ENCODE measurements at regions not wholly inside any gene's neighbourhood (a gene's known extent, or its start where the extent isn't known, plus 50 kb on each side); places are given as distances from the start of the nearest gene placed in this dataset.
A peak's percentile ranks its signal among the peaks of the same experiment; 100 is the strongest.

DNA sequence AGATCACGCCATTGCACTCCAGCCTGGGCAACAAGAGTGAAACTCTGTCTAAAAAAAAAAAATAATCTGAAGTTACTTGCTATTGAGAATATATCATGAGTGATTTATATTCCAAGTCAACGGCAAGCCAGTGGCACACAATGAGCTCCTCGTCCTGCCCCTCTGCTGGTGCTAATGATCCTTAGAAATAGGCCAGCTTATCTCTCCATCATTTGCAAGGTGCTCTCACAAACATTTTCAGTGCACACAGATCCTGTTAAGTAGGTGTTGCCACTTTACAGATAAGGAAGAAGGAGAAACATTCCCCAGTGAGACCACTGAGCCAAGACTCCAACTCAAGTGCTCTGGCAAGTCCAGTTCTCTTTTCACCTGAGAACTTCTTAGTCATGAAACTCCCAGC lies 91.3 kb upstream of the GPR45 start:
- no peak for DNase-seq (ENCODE audit: low read depth in 2 of 3, low spot score in 2 of 3)

DNA sequence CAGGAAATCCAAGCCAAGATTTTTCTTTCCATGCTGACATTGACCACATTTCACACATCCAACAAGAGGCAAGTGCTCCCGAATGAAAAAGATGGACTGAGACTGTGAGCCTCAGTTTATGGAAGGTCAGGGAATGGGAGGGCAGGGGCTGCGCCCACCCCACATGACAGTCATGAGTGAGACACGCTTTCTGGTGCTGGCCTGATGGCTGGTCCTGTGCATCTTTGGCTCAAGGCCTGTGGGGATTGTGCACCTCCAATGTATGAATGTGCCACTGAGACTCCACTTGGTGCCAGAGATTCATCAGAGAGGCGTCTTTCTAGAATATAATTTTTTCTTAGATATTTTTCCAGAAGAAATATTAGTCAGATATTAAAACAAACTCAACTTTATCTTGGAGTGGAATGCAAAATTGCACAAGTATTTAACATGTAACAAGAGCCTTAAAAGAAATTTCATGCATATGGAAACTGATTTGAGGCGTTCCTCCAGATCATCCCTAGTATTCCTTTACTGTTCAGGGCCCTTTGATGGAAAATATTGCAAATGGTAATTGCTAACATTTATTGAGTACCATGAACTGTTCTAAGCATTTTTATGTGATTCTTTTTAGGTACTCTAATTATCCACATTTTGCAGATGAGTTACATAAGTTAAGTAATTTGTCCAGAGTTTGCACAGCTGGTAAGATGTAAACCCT lies 87.3 kb upstream of the GPR45 start:
- no peak for DNase-seq (ENCODE audit: low read depth in 2 of 3, low spot score in 2 of 3)

DNA sequence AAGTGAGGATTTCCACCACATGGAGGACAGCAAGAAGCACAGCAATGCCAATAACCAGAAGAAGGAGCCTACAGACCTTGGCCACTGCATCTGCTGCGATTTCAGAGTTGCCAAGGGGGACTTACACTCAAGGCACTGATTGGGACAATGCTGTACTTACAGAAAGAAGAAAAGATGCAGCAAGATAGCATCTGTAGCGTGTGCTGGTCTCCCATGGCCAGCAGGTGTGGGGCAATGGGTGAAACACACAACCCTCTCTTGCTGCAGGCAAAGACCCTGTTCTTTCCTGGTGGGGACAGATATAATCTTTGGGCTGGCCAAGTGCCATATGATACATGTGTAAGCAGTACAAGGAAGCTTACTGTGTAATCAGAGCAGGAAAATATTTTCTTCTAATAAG lies 85.4 kb upstream of the GPR45 start:
- peak in 1 of 3 donors; percentile 12 for DNase-seq (ENCODE audit: low read depth in 2 of 3, low spot score in 2 of 3)

DNA sequence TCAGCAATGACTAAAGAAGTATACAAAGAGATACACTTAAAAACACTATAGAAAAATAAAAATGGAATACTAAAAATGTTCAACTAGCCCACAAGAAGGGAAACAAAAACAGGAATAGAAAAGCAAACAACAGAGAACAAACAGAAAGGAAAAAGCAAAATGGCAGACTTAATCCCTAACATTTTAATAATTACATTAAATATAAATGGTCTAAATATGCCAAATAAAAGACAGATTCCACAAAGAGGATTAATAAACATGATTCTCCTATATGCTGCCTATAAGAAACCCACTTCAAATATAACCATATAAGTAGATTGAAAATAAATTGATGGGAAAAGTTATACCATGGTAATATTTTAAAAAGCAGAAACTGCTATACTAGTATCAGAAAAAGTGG lies 83.5 kb upstream of the GPR45 start:
- no peak for DNase-seq (ENCODE audit: low read depth in 2 of 3, low spot score in 2 of 3)

DNA sequence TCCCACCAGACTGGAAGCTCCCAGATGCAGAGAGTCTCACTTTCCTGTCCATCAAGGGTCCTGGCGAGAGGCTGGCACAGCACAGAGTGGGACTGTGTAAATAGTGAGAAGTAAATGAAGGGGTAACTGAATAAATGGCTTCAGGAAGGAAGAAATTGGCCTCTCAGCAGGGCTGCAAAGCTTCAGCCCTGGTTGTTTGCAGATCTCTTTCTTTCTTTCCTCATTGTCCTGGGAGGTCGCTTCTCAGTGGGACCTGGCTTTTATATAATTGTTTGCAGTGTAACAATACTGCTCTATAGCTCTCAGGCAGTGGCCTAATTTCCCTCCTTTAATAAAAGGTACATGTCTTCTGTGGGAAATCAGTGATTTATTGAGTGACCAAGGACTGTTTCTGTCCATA lies 74.9 kb upstream of the GPR45 start:
- DNase-seq (ENCODE audit: low read depth in 2 of 3, low spot score in 2 of 3) = no peak

DNA sequence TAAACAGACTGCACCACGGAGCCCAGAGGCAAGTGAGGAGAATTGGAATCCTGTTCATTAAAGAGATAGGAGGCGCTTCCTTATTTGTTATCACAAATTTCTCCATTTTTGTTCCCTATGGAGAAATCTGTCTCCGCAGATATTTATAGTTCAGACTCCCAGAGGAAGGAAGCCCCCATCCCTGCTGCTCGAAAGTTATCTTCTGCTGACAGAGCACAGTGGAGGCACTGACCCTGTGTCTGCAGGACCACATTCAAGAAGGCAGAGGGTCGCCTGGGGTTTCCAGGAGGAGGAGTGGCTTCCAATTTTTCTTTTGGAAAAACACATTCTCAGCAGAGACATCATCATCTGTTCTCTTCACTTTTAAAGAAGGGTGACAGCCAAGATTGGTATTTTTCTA lies 73.0 kb upstream of the GPR45 start:
- DNase-seq (ENCODE audit: low read depth in 2 of 3, low spot score in 2 of 3) = no peak

DNA sequence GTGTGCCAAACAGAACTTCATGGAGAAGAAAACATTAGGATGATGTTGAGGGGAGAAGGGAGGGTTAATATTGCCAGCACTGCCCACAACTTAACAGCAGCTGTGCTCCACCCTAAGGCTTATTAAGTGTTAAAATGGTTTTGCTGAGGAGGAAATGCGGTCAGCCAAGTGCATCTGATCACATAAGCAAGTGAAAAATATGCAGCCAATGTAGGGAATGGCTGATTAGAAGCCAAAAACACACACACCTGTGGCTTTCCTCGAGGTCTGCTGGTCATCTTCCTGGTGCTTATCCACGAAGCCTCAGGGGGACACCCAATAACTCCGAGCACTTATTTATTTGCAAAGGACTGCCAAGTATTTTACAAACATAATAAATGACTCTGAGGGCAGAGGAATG lies 66.3 kb upstream of the GPR45 start:
- DNase-seq (ENCODE audit: low read depth in 2 of 3, low spot score in 2 of 3) = peak in 2 of 3 donors; percentile 5 to 27

DNA sequence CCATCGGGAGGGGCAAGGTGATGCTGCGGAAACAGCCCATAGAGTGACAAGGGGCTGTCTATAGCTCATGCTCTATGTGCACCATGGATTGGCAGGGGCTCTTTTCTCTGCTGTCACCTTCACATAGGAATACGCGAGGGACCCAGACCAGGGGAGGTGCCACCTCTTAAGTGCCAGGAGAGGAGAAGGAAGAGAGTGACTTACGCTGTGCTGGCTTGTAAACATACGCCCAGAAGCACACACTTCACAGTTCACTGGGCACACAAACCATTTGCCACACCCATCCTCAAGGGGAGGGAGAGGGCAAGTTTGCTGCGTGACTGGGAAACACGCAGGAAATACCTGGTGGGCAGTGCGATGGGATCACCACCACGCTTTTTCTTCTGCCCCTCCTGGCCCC lies 65.1 kb upstream of the GPR45 start:
- no peak for DNase-seq (ENCODE audit: low read depth in 2 of 3, low spot score in 2 of 3)

DNA sequence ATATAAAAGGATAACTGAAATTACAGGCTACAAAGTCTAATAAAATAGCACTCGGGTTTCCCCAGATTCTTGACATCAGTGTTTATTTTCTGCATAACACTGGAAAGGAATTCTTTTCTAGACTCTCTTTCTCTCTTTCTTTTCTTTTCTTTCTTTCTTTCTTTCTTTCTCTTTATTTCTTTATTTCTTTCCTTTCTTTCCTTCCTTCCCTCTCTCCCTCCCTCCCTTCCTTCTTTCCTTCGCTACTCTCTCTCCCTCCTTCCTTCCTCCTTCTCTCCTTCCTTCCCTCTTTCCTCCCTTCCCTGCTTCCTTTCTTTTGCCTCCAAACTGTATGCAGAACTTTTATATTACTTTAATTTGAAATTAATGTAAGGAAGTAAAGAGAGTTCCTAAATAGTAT lies 64.5 kb upstream of the GPR45 start:
- DNase-seq (ENCODE audit: low read depth in 2 of 3, low spot score in 2 of 3) = no peak

DNA sequence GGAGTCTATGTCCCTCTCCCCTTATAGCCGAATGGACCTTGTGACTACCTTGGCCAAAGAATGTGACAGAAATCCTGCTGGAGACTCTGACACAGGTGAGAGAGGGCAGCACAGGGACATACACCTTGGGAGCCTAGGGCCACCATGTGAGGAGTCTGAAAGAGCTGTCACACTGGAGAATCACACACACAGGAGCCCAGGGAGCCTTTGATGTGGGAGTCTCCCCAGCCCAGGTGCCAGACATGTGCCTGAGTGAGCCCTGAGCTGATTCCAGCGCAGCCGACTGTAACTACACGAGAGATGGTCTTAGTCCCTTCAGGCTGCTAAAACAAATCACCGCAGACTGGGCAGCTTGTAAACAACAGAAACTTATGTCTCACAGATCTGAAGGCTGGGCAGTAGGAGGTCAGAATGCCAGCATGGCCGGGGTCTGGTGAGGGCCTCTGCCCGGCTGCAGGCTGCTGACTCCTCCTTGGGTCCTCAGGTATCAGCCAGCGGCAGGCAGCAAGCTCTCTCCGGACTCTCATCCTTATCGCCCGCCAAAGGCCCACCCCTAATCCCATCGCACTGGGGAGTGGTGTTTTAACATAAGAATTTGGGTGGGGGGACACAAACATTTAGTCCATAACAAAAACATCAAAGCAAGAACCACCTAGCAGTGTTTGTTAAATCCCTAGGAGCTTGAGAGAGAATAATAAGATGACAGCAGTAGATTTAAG lies 63.8 kb upstream of the GPR45 start:
- DNase-seq (ENCODE audit: low read depth in 2 of 3, low spot score in 2 of 3) = no peak

DNA sequence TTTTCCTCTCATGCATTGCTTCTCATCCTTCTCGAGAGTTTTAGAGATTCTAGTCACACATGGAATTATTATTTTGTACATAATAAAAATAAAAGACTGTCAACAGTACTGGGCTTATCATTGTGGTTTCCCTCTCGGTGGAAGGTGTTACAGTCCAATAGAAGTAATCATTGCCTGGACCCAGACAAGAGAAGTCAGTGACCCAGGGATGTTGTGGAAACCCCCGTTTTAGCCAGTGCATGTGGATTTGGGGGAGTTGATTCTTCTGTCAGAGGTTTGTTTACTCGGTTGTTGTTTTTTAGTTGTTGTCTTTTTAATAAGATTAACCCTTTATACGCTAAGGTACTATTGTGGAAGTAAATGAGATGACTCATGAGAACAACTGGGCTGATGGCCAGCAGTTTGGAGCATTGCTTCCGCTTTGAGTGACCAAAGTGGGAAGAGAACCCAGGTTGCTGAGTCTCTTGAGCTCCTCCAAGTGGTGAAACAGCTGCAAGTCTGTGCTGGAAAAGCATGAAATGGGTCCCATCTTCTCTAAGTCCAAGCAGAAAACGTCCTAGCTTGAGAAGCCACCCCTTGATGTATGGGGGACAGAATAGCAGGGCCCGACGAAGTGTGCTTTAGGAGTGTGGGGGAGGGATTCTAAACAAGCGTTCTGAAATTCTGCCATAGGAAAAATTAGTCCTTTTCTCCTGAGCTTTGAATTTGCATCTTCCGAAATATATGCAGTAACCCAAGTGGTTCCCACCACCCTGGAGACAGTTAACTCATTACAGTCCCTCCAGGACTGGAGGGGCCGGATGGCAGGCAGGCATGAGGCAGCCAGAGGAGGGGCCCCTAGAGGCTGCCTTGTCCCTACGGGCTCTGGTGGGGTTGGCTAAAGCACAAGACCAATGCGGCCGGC lies 61.8 kb upstream of the GPR45 start:
- peak in 2 of 3 donors; percentile 40 to 60 for DNase-seq (ENCODE audit: low read depth in 2 of 3, low spot score in 2 of 3)

DNA sequence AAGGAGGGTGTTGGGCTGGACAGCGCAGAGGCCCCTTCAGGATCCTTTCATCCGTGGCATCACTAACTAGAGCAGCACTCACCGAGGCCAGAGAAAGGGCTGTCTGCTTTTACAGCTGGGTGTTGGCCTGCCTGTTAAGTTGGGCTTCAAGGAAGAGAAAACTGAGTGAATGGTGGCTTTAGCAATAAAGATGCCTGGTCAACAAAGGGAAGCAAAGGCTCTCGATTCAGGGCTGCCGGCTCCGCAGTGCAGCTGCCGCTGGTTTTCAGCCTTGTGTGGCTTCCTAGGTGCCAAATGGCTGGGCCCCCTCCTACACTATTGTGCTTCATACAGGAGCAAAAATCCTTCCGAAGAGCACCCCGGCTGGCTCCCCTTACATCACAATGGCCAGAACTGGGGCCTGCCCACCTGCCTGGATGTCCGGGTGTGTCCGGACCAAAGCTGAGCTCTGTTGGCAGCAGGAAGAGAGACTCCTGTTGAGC lies 61.0 kb upstream of the GPR45 start:
- no peak for DNase-seq (ENCODE audit: low read depth in 2 of 3, low spot score in 2 of 3)

DNA sequence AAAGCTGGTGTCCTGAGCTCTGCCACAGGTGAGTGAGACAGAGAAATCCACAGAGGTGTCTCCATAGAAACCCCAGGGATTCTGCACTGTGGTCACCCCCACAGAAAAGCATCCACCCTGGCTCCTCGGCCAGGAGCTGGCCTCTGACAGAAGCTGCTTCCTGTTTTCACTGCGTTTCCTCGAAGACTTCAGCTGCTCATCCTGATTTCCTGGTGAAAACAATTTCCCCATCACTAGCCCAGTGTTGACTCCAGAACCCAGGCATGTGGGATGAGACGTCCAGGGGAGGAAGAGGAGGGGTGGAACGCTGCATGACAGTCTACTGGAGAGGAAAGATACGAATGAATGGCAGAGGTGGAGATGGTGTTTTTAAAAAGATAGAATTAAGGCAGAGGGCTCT lies 60.3 kb upstream of the GPR45 start:
- DNase-seq (ENCODE audit: low read depth in 2 of 3, low spot score in 2 of 3) = no peak

DNA sequence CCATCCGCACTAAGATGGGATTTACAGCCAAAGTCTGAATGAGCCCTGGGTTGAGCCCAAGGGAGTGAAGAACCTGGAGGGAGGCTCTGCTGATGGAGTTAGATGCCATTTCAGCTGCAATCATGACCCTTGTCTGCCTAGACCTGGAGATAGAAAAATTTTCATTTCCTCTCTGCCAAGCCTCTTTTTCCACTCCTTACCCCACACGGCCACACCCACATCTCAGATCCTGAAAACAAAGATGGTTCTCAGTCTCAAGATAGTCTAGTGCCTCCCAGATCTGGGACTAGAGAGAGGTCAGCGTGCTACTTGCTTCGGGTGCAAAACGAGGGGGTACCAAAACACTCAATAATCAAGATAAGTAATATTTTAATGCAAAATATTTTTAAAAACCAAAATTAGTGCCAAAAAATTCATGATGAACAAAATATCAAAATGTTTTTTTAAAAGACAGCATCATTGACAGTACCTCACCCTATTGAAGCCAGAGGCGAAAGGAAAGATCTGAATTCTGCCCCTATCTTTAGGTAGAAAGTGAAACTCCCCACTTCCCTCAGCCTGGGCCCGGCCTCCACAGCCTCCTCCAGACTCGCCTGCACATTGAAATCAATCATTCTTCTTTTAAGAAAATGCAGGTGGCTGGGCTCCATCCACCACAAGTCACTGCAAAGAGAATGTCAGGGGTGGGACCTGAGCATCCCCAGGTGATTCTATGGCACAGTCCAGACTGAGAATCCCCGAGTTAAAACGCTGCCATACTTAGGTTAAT lies 57.8 kb upstream of the GPR45 start:
- no peak for DNase-seq (ENCODE audit: low read depth in 2 of 3, low spot score in 2 of 3)

DNA sequence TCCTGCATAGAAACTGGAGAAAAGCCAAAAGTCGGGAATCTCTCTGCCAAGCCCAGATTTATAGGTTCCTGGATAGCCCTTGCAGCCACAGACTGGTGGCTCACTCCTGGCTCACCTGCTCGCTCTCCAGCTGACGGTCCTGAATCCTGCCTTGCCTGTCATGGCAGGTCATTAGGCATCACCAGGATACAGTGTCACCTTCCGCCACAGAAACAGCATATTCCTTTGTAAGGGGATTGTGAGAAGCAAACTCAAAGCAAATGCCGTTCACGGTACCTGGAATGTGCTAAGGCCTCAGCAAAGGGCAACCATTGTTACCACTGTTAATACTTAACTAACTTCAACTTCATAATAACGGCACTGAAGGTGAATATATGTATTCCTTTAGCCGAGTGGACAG lies 57.1 kb upstream of the GPR45 start:
- DNase-seq (ENCODE audit: low read depth in 2 of 3, low spot score in 2 of 3) = no peak

DNA sequence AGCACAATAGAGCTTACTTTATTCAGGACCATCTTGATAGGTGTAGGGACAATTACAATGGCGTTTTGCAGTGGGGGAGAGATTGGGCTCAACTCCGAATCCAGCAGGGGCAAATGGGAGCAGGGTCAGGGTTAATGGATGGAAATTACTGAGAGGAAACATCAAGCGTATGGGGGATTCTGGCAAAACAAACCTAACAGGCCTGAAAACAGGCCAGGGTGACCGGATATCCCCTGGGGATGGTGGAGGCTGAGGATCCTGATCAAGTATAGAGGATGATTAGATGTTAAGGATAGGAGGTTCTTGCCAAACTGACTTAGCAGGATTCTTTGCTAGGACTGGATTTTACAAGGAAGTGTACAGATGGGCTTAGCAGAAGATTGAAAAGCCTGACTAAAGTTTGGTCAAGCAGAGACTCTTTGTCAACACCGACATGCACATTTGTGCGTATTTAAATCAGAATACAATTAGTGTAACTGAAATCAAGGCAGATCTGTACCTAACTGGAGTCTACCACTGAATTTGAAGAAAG lies 54.5 kb upstream of the GPR45 start:
- no peak for DNase-seq (ENCODE audit: low read depth in 2 of 3, low spot score in 2 of 3)

DNA sequence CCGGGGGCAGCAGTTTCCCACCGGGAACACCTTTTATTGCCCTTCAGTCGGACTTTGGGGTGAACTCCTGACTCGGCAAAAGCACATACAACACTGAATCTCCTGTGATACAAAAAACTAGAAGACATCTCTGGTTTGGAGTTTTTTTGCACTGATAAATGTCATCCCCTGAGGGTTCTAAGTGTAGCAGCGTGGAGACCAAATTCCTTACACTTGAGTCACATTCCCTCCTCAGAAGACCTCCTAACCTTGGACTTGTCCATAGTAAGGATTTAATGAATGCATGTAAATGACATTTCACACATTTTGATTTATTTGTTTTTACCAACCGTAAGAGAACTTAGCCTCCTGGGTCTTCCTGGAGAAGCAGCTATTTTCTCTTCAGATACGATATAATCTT lies 54.0 kb upstream of the GPR45 start:
- no peak for DNase-seq (ENCODE audit: low read depth in 2 of 3, low spot score in 2 of 3)

DNA sequence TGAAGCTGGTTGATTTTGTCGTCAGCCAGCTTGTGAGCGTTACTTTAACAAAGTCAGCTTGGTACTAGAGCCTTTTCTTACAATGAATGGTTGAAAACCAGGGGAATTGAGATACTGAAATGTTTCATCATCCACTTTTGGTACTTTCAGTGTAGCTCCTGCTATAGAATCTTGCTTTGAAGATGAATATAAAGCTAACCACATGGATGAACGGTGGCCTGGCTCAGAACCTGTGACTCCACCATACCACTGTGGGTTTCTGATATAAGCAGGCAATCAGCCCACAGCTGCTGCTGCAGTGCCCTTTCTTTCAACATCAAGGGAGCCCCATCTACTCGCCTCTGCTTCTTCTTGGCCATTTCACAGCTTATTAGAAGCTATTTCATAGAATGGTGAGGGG lies 53.2 kb upstream of the GPR45 start:
- DNase-seq (ENCODE audit: low read depth in 2 of 3, low spot score in 2 of 3) = no peak

Measured in hematopoietic multipotent progenitor cell (in vitro differentiated cells).